MCF 10A (cell line): ENCODE measurements at regions not wholly inside any gene's neighbourhood (a gene's known extent, or its start where the extent isn't known, plus 50 kb on each side); places are given as distances from the start of the nearest gene placed in this dataset.
A peak's percentile ranks its signal among the peaks of the same experiment; 100 is the strongest.

Experiments
- BruUV-seq: library from RNA; stranded (reverse); fragments of 400-500 nt; replicated peaks from 2 replicates; lab custom pipeline; 2021; lab: Mats Ljungman, UMichigan
- CTCF ChIA-PET: fragments of 300-600 bp; sonication (Branson Sonifier 250); formaldehyde crosslinking; extraction: SDS; loops from one replicate; lab custom pipeline; 2021; ENCODE audit warnings: antibody characterized with exemption, inconsistent platforms; lab: Yijun Ruan, JAX
- POLR2A ChIA-PET: fragments of 300-600, 350-650 bp; sonication (Branson Sonifier 250); formaldehyde crosslinking; extraction: SDS; loops from one replicate; lab custom pipeline; 2020; ENCODE audit warnings: antibody characterized with exemption, inconsistent platforms; lab: Yijun Ruan, JAX
- DNase-seq: peaks from one replicate; pipeline ENCODE4 v3.0.0-alpha.2; 2018; ENCODE audit not compliant: unreplicated experiment
- H3K27ac Mint-ChIP-seq: one replicate; pipeline ENCODE4 v1.8.0; 2022; ENCODE audit warnings: mild to moderate bottlenecking, low read depth, mixed read lengths; ENCODE audit not compliant: unreplicated experiment
- H3K27me3 Mint-ChIP-seq: one replicate; pipeline ENCODE4 v1.8.0; 2022; ENCODE audit warnings: mixed read lengths; ENCODE audit not compliant: insufficient read depth, unreplicated experiment
- H3K36me3 Mint-ChIP-seq: one replicate; pipeline ENCODE4 v1.8.0; 2022; ENCODE audit warnings: mild to moderate bottlenecking, moderate library complexity, mixed read lengths; ENCODE audit not compliant: insufficient read depth, unreplicated experiment
- H3K4me1 Mint-ChIP-seq: one replicate; pipeline ENCODE4 v1.8.0; 2022; ENCODE audit warnings: mixed read lengths; ENCODE audit not compliant: insufficient read depth, unreplicated experiment
- H3K4me3 Mint-ChIP-seq: one replicate; pipeline ENCODE4 v1.8.0; 2022; ENCODE audit warnings: mild to moderate bottlenecking, moderate library complexity, mixed read lengths; ENCODE audit not compliant: unreplicated experiment
- H3K9me3 Mint-ChIP-seq: one replicate; pipeline ENCODE4 v1.8.0; 2022; ENCODE audit warnings: mixed read lengths; ENCODE audit not compliant: unreplicated experiment
- intact Hi-C: fragments of 100-400 bp; cut with micrococcal nuclease; formaldehyde crosslinking; loops from 2 replicates; pipeline ENCODE4 v1.14.1; 2022
- TF ChIP-seq, protein P1 (sequence below): fragments of 200-600 bp; IDR thresholded peaks from one replicate; pipeline ENCODE4 v1.8.0; 2022; ENCODE audit warnings: antibody characterized with exemption, mild to moderate bottlenecking; ENCODE audit not compliant: unreplicated experiment

DNA sequence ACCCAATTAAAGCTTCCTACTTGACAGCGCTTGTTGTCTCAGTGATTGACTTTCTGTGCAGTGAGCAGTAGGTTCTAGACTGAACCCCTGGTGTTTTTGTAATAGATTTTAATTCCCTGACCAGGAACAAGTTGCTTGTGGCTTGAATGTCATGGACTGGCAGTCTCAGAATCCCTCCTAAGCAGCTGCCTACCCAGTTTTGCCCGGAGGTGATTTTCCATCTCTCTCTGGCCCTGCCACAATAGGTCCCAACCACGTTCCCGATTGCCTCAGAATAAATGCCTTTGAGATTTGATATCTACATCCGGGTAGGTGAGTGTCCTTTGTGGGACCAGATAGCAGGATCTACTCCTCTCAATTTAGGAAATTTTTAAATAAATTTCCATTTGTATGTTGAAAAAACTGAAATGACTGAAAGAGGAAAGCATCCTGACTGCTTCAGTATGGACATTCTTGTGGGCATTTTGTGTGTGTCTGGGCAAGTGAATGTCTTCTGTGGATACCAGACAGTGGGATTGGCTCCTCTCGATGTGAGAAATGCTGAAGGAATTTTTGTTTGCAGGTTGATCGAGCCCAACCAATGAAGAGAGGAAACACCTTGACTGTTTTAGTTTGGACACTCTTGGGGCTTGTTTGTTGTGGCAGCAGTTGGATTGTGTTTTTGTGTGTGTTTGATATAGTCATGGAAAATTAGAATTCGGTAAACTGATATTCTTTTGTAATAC, 1607.4 kb downstream of the C4orf33 start:
- Mint-ChIP-seq H3K4me3 (no peak overlapping the region), H3K27ac (no peak overlapping the region), H3K9me3 (no peaks in the 10 kb centered on the region), H3K36me3 (no peaks in the 10 kb centered on the region), H3K4me1 (peaks cover 9% of the 10 kb centered on the region), H3K27me3 (no peaks in the 10 kb centered on the region)
- POLR2A ChIA-PET = no interaction called here
- BruUV-seq = no TSS peak
- intact Hi-C loops = no loop called here
- CTCF ChIA-PET = interaction anchor here (0.6 kb wide), 1 partner anchor 12 kb away, joined by 5 read pairs; no protein-coding TSS in a partner anchor
- DNase-seq = no peak
- TF ChIP-seq, protein P1, sequence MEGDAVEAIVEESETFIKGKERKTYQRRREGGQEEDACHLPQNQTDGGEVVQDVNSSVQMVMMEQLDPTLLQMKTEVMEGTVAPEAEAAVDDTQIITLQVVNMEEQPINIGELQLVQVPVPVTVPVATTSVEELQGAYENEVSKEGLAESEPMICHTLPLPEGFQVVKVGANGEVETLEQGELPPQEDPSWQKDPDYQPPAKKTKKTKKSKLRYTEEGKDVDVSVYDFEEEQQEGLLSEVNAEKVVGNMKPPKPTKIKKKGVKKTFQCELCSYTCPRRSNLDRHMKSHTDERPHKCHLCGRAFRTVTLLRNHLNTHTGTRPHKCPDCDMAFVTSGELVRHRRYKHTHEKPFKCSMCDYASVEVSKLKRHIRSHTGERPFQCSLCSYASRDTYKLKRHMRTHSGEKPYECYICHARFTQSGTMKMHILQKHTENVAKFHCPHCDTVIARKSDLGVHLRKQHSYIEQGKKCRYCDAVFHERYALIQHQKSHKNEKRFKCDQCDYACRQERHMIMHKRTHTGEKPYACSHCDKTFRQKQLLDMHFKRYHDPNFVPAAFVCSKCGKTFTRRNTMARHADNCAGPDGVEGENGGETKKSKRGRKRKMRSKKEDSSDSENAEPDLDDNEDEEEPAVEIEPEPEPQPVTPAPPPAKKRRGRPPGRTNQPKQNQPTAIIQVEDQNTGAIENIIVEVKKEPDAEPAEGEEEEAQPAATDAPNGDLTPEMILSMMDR = no peak

DNA sequence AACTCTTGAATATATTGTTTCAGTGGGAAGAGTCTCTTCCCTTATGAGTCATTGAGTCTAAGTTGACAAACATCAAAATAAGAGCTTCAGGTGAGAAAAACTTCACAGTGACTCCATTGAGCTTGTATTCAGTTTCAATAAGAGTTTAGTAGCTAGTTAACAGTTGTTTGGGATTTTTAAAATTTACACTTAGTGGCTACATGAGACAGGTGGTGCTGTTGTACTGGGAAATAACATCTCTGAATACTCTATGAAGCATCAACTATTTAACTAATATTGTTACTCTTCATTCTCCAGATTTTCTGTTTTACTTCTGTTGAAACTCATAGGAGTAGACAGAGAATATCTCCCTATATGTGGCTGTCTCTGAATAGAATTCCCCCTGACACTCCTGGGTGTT, 1609.1 kb downstream of the C4orf33 start:
- peak; percentile 4 for DNase-seq
- TF ChIP-seq, protein P1 = peak; percentile 31
- no peak overlapping the region for H3K4me3 Mint-ChIP-seq
- no peaks in the 10 kb centered on the region for H3K9me3 Mint-ChIP-seq
- no peaks in the 10 kb centered on the region for H3K36me3 Mint-ChIP-seq
- POLR2A ChIA-PET = no interaction called here
- H3K27ac Mint-ChIP-seq = no peak overlapping the region
- H3K27me3 Mint-ChIP-seq = no peaks in the 10 kb centered on the region
- H3K4me1 Mint-ChIP-seq = peaks cover 9% of the 10 kb centered on the region
- intact Hi-C loops = loop anchor here (2.0 kb wide), 1 partner anchor 104 kb away; no protein-coding TSS in a partner anchor
- CTCF ChIA-PET = interaction anchor here (0.6 to 2.3 kb wide), 10 partner anchors 9 to 502 kb away, joined by 3 to 12 read pairs (median 4); no protein-coding TSS in a partner anchor
- BruUV-seq = no TSS peak

DNA sequence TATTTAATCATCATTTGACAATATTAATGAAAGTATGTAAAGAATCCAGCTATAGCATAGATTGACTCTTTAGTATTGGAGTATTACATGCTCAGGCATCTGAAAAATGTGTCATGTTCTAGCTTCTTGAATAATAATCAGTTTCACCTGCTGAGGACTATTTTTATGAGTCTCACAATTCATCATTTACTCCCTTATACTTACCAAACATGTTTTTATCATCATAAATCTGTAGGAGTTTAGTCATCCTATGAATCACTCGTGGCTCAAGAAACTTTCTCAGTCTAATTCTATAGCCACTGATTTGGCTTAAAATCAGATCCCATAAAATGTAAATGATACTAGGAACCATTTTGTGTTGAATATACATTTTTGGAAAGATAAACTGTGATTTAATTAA, 1616.1 kb downstream of the C4orf33 start:
- ChIA-PET POLR2A (interaction anchor here (1.4 kb wide), 1 partner anchor 31 kb away, joined by 3 read pairs; no protein-coding TSS in a partner anchor), CTCF (interaction anchor here (0.5 kb wide), 1 partner anchor 9 kb away, joined by 3 read pairs; no protein-coding TSS in a partner anchor)
- BruUV-seq = no TSS peak
- H3K4me3 Mint-ChIP-seq = no peak overlapping the region
- DNase-seq = peak; percentile 51
- intact Hi-C loops = no loop called here
- no peaks in the 10 kb centered on the region for H3K27me3 Mint-ChIP-seq
- no peak overlapping the region for H3K27ac Mint-ChIP-seq
- TF ChIP-seq, protein P1 = no peak
- no peaks in the 10 kb centered on the region for H3K36me3 Mint-ChIP-seq
- no peaks in the 10 kb centered on the region for H3K4me1 Mint-ChIP-seq
- H3K9me3 Mint-ChIP-seq = no peaks in the 10 kb centered on the region

DNA sequence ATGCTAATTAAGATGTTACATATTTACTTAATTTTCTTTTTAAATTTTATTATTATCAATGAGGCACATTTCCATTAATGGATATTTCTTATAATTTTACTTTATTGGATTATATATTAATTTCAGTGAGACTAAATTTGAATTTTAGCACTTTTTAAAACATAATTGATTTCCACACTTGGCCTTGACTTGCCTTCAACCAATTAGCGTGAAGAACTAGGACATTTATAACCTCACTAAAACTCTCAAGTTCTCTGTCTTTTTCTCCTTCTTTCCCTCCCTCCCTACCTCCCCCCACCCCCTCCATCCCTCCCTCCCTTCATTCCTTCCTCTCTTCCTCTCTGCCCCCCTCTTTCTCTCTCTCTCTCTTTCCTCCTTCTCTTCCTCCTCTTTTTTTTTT, 1618.1 kb downstream of the C4orf33 start:
- Mint-ChIP-seq H3K9me3 (no peaks in the 10 kb centered on the region), H3K4me1 (no peaks in the 10 kb centered on the region), H3K27me3 (no peaks in the 10 kb centered on the region), H3K36me3 (no peaks in the 10 kb centered on the region), H3K27ac (no peak overlapping the region), H3K4me3 (no peak overlapping the region)
- no peak for DNase-seq
- BruUV-seq = no TSS peak
- intact Hi-C loops = no loop called here
- POLR2A ChIA-PET = no interaction called here
- TF ChIP-seq, protein P1 = no peak
- CTCF ChIA-PET = no interaction called here
